Ammon's horn (tissue), 1 donor: ENCODE measurements at regions not wholly inside any gene's neighbourhood (a gene's known extent, or its start where the extent isn't known, plus 50 kb on each side); places are given as distances from the start of the nearest gene placed in this dataset.

Experiments used
- DNase-seq: peaks from one replicate; pipeline ENCODE4 v3.0.0-alpha.2; 2016; ENCODE audit warnings: low spot score

- DNase-seq: no peak
Observed at GRCh38 chr13:77838271-77838670, 80.4 kb downstream of the EDNRB start.

GRCh38 chr13:77836423-77836822, 82.2 kb downstream of the EDNRB start:
- DNase-seq: no peak

GRCh38 chr13:77833331-77833863, 85.2 kb downstream of the EDNRB start:
- peak; percentile 49 for DNase-seq

- peak; percentile 71 for DNase-seq
Observed at GRCh38 chr13:77832339-77833100, 86.1 kb downstream of the EDNRB start.

- no peak for DNase-seq
Observed at GRCh38 chr13:77831866-77832265, 86.8 kb downstream of the EDNRB start.

- no peak for DNase-seq
Observed at GRCh38 chr13:77829963-77830362, 88.7 kb downstream of the EDNRB start.

GRCh38 chr13:77828799-77829198, 89.8 kb downstream of the EDNRB start:
- DNase-seq: no peak

- DNase-seq: no peak
Observed at GRCh38 chr13:77827332-77827731, 91.3 kb downstream of the EDNRB start.

- DNase-seq: no peak
Observed at GRCh38 chr13:77820431-77821149, 98.0 kb downstream of the EDNRB start.

GRCh38 chr13:77817521-77817920, 101.1 kb downstream of the EDNRB start:
- DNase-seq: no peak

- no peak for DNase-seq
Observed at GRCh38 chr13:77815330-77815729, 103.3 kb downstream of the EDNRB start.
